ENCODE measurements at regions not wholly inside any gene's neighbourhood (a gene's known extent, or its start where the extent isn't known, plus 50 kb on each side); places are given as distances from the start of the nearest gene placed in this dataset.

GRCh38 chr17:73896966-73897365 lies 252.7 kb upstream of the SDK2 start:
- Histone ChIP-seq H3K36me3 (ENCODE audit: insufficient read depth, low read length) (no peaks in the 10 kb centered on the region), H3K4me1 (ENCODE audit: insufficient read depth, low read length, severe bottlenecking) (no peaks in the 10 kb centered on the region), H3K4me3 (ENCODE audit: low read depth, low read length, poor library complexity, severe bottlenecking) (no peak overlapping the region), H4K20me1 (ENCODE audit: insufficient read depth, low read length) (no peaks in the 10 kb centered on the region), H3K9me2 (ENCODE audit: low read depth, low read length) (no peaks in the 10 kb centered on the region), H3K4me2 (ENCODE audit: low read length) (no peak overlapping the region), H3K79me2 (ENCODE audit: insufficient read depth, low read length) (no peaks in the 10 kb centered on the region), H3K27ac (ENCODE audit: low read depth, low read length, poor library complexity, severe bottlenecking) (no peak overlapping the region), H3F3A (ENCODE audit: insufficient read depth, low read length) (no peaks in the 10 kb centered on the region), H3K27me3 (ENCODE audit: insufficient read depth, low read length) (no peaks in the 10 kb centered on the region; the same call in 1 of the 2 replicates), H3K9me3 (ENCODE audit: low read length) (no peaks in the 10 kb centered on the region), H2AFZ (ENCODE audit: low read length) (no peak overlapping the region), H3K9ac (ENCODE audit: low read length) (no peak overlapping the region)
- TF ChIP-seq EZH2 (IDR thresholded peaks at IDR 0.05; ENCODE audit: borderline replicate concordance, low read length): no peak
- no peak for TF ChIP-seq CTCF (IDR thresholded peaks at IDR 0.05; ENCODE audit: low read length)

DNA sequence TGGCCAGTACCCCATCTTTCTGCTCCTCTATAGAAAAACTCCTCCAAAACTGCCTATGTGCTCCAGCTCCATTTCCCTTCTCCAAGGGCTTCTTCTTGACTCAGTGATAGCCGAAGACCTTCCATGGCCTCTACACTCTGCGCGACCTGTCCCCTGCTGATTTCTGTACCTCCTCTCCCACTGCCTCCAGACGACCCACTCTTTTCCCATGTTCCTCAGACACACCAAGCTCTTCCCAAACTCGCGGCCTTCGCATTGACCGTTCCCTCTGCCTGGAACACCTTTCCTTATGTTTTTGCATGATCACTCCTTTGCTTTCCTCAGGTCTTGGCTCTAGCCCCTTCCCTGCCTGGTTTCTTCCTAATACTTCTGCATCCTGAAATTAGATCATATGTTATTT lies 255.6 kb upstream of the SDK2 start:
- H3K79me2 ChIP-seq (ENCODE audit: insufficient read depth, low read length): no peaks in the 10 kb centered on the region
- TF ChIP-seq CTCF (IDR thresholded peaks at IDR 0.05; ENCODE audit: low read length) (no peak), EZH2 (IDR thresholded peaks at IDR 0.05; ENCODE audit: borderline replicate concordance, low read length) (no peak)
- H2AFZ ChIP-seq (ENCODE audit: low read length): no peak overlapping the region
- no peaks in the 10 kb centered on the region for H3F3A ChIP-seq (ENCODE audit: insufficient read depth, low read length)
- H3K9ac ChIP-seq (ENCODE audit: low read length): no peak overlapping the region
- no peaks in the 10 kb centered on the region for H4K20me1 ChIP-seq (ENCODE audit: insufficient read depth, low read length)
- no peaks in the 10 kb centered on the region for H3K9me3 ChIP-seq (ENCODE audit: low read length)
- H3K27me3 ChIP-seq (ENCODE audit: insufficient read depth, low read length): no peaks in the 10 kb centered on the region; the same call in 1 of the 2 replicates
- no peak overlapping the region for H3K4me3 ChIP-seq (ENCODE audit: low read depth, low read length, poor library complexity, severe bottlenecking)
- H3K9me2 ChIP-seq (ENCODE audit: low read depth, low read length): no peaks in the 10 kb centered on the region
- H3K4me1 ChIP-seq (ENCODE audit: insufficient read depth, low read length, severe bottlenecking): peaks cover 5% of the 10 kb centered on the region
- no peak overlapping the region for H3K27ac ChIP-seq (ENCODE audit: low read depth, low read length, poor library complexity, severe bottlenecking)
- H3K36me3 ChIP-seq (ENCODE audit: insufficient read depth, low read length): no peaks in the 10 kb centered on the region
- no peak overlapping the region for H3K4me2 ChIP-seq (ENCODE audit: low read length)

GRCh38 chr17:73900516-73900915 lies 256.3 kb upstream of the SDK2 start:
- Histone ChIP-seq H3K9ac (ENCODE audit: low read length) (no peak overlapping the region), H3K9me2 (ENCODE audit: low read depth, low read length) (no peaks in the 10 kb centered on the region), H2AFZ (ENCODE audit: low read length) (no peak overlapping the region), H3K79me2 (ENCODE audit: insufficient read depth, low read length) (no peaks in the 10 kb centered on the region), H3K36me3 (ENCODE audit: insufficient read depth, low read length) (no peaks in the 10 kb centered on the region), H3K4me1 (ENCODE audit: insufficient read depth, low read length, severe bottlenecking) (peaks cover 5% of the 10 kb centered on the region), H3K27me3 (ENCODE audit: insufficient read depth, low read length) (no peaks in the 10 kb centered on the region; the same call in 1 of the 2 replicates), H3F3A (ENCODE audit: insufficient read depth, low read length) (no peaks in the 10 kb centered on the region), H3K4me2 (ENCODE audit: low read length) (no peak overlapping the region), H3K27ac (ENCODE audit: low read depth, low read length, poor library complexity, severe bottlenecking) (no peak overlapping the region), H4K20me1 (ENCODE audit: insufficient read depth, low read length) (no peaks in the 10 kb centered on the region), H3K9me3 (ENCODE audit: low read length) (no peaks in the 10 kb centered on the region), H3K4me3 (ENCODE audit: low read depth, low read length, poor library complexity, severe bottlenecking) (no peak overlapping the region)
- TF ChIP-seq CTCF (IDR thresholded peaks at IDR 0.05; ENCODE audit: low read length) (no peak), EZH2 (IDR thresholded peaks at IDR 0.05; ENCODE audit: borderline replicate concordance, low read length) (no peak)

Data from OCI-LY1 (cell line).